Neural crest cell (in vitro differentiated cells): ENCODE measurements at regions not wholly inside any gene's neighbourhood (a gene's known extent, or its start where the extent isn't known, plus 50 kb on each side); places are given as distances from the start of the nearest gene placed in this dataset.

ENCODE experiments used
- DNase-seq: peaks from one replicate; pipeline ENCODE4 v3.0.0; 2021; ENCODE audit warnings: low read depth, mixed read lengths, low spot score
- H3K27ac Mint-ChIP-seq: one replicate; pipeline ENCODE4 v1.8.0; 2021; ENCODE audit warnings: mild to moderate bottlenecking, mixed read lengths; ENCODE audit not compliant: unreplicated experiment
- H3K27me3 Mint-ChIP-seq: 2 replicates; pipeline ENCODE4 v1.8.0; 2021; ENCODE audit warnings: low read depth, mild to moderate bottlenecking, mixed read lengths
- H3K36me3 Mint-ChIP-seq: 2 replicates; pipeline ENCODE4 v1.8.0; 2021; ENCODE audit warnings: low read depth, mild to moderate bottlenecking, mixed read lengths
- H3K4me1 Mint-ChIP-seq: 2 replicates; pipeline ENCODE4 v1.8.0; 2021; ENCODE audit warnings: mixed read lengths
- H3K4me3 Mint-ChIP-seq: one replicate; pipeline ENCODE4 v1.8.0; 2021; ENCODE audit warnings: mild to moderate bottlenecking, mixed read lengths
- H3K9me3 Mint-ChIP-seq: 2 replicates; pipeline ENCODE4 v1.8.0; 2021; ENCODE audit warnings: mixed read lengths
- TF ChIP-seq, protein P1 (sequence below): fragments of 200-600 bp; sonication (generic); conservative IDR thresholded peaks from 2 replicates; pipeline ENCODE4 v1.5.0; 2021; ENCODE audit warnings: antibody characterized with exemption, mild to moderate bottlenecking

DNA sequence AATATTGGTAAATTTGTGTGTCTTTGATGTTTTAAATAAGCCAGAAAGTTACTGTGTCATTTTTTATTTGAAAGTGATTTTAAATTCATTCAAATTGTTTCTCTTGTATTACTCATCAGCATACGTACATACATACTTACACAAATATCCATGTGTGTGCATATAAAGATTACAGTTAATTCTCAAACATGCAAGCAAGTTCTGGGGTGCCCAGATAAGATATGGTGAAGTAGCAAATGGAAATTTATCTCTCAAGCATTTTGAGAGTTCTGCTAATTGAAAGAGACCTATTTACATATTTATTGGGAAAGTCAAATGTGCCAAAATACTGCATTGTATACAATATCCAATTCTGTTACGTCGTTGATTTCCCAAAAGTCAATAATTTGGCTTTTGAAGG is 1024.0 kb upstream of the CNTN5 start:
- H3K36me3 Mint-ChIP-seq, result no peaks in the 10 kb centered on the region
- H3K4me3 Mint-ChIP-seq, result no peak overlapping the region
- no peak for DNase-seq
- no peaks in the 10 kb centered on the region for H3K4me1 Mint-ChIP-seq
- TF ChIP-seq, protein P1, sequence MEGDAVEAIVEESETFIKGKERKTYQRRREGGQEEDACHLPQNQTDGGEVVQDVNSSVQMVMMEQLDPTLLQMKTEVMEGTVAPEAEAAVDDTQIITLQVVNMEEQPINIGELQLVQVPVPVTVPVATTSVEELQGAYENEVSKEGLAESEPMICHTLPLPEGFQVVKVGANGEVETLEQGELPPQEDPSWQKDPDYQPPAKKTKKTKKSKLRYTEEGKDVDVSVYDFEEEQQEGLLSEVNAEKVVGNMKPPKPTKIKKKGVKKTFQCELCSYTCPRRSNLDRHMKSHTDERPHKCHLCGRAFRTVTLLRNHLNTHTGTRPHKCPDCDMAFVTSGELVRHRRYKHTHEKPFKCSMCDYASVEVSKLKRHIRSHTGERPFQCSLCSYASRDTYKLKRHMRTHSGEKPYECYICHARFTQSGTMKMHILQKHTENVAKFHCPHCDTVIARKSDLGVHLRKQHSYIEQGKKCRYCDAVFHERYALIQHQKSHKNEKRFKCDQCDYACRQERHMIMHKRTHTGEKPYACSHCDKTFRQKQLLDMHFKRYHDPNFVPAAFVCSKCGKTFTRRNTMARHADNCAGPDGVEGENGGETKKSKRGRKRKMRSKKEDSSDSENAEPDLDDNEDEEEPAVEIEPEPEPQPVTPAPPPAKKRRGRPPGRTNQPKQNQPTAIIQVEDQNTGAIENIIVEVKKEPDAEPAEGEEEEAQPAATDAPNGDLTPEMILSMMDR, result no peak
- H3K27me3 Mint-ChIP-seq, result no peaks in the 10 kb centered on the region
- peaks cover 3% of the 10 kb centered on the region for H3K9me3 Mint-ChIP-seq
- no peak overlapping the region for H3K27ac Mint-ChIP-seq

DNA sequence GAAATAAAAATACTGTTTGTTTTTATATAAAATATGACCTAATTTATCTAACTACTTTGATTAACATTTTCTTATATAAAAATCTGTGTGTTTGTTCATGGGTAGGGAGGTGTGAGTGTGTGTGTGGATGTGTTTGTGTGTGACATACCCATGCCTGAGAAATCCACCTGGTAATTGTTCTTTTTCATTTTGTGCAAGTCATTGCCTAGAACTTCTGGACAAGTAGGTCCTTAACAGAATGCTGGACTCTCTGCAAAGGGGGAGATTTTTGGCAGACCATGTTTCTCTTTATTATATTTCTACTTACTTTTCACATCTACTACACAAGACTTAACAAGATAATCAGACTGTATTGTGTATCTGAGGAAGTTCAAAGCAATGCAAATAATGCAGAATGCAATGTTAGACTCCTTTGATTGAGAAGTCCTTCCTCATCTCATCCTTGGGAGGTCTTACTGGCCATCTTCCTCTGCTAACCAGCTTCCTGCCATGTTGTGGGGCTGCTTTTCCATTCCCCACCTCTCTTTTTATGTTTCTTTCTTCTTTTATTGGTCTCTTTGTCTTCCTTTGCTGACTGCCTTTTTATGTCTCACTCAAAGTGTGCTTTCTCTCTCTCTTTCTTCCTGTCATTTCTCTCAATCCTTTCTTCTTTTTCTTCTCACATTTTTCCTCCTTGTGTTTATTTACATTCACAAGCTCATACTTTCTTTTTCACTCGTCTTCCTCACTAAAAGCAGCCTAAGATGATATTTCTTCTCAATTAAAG is 1017.0 kb upstream of the CNTN5 start:
- Mint-ChIP-seq H3K27ac (no peak overlapping the region), H3K9me3 (no peaks in the 10 kb centered on the region), H3K27me3 (no peaks in the 10 kb centered on the region), H3K36me3 (no peaks in the 10 kb centered on the region), H3K4me1 (no peaks in the 10 kb centered on the region), H3K4me3 (no peak overlapping the region)
- no peak for DNase-seq
- TF ChIP-seq, protein P1, result no peak

DNA sequence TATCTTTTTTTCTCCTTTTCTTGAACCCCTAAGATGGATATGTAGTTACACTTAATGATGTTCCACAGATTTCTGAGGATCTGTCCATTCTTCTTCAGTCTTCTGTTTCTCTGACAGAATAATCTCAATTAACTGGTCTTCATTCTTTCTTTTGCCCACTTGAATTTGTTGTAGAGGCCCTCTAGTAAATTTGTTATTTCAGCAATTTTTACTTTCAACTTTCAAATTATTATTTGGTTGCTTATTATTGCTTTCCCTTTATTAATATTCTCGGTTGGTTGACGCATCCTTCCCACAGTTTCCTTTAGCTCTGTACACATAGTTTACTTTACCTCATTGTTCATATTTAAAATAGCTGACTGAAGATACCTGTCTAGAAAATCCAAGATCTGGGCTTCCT is 1013.7 kb upstream of the CNTN5 start:
- Mint-ChIP-seq H3K27ac (no peak overlapping the region), H3K4me3 (no peak overlapping the region)

DNA sequence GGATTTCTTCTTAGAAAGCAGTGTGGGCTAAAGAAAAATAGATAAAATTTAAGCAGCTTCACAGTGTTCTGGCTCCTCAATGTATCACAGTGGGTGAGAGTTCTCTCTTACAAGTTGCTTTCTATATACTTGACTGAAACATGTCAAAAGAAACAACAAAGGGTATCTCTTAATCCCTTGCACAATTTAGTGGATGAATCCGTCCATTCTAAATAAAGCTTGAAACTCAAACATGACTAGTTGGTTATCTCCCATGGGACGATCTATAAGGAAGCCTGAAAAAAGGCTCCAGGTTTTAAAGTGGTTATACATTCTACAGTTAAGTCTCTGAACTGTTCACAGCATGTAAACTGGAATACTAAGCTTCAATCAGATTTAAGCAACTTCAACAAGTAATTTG is 993.1 kb upstream of the CNTN5 start:
- Mint-ChIP-seq H3K4me3 (no peak overlapping the region), H3K36me3 (no peaks in the 10 kb centered on the region), H3K9me3 (no peaks in the 10 kb centered on the region), H3K27me3 (no peaks in the 10 kb centered on the region), H3K4me1 (no peaks in the 10 kb centered on the region), H3K27ac (no peak overlapping the region)
- TF ChIP-seq, protein P1, result no peak
- no peak for DNase-seq

More for the DNA sequence above, 1013.7 kb upstream of the CNTN5 start:
- Mint-ChIP-seq H3K4me1 (no peaks in the 10 kb centered on the region), H3K9me3 (no peaks in the 10 kb centered on the region), H3K27me3 (no peaks in the 10 kb centered on the region), H3K36me3 (no peaks in the 10 kb centered on the region)
- TF ChIP-seq, protein P1, result no peak
- no peak for DNase-seq

DNA sequence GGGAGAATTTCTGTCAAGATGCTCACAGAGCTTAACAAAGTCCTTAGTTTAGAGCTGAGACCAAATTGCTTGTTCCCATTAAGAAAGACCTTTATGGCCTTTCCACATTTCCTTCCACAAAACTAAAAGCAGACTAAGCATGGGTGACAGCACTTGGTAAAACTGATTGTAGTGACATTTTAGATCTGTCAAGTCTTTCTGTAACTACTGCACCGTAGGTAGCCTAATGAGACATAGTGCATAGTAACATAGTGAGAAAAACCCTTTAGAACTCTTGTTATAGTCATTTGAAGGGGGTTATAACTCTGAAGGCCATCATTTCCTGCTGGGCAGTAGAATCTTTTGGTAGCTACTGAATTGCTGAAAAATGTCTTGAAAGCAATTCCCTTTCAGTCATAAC is 990.9 kb upstream of the CNTN5 start:
- Mint-ChIP-seq H3K9me3 (peaks cover 4% of the 10 kb centered on the region), H3K27me3 (no peaks in the 10 kb centered on the region), H3K4me1 (no peaks in the 10 kb centered on the region), H3K4me3 (no peak overlapping the region), H3K27ac (no peak overlapping the region), H3K36me3 (no peaks in the 10 kb centered on the region)
- DNase-seq, result no peak
- TF ChIP-seq, protein P1, result no peak
